HG03558 (cell line): ENCODE measurements at regions not wholly inside any gene's neighbourhood (a gene's known extent, or its start where the extent isn't known, plus 50 kb on each side); places are given as distances from the start of the nearest gene placed in this dataset.
A peak's percentile ranks its signal among the peaks of the same experiment; 100 is the strongest.

Source experiments
- ATAC-seq: cut with Tn5 transposase; IDR thresholded peaks from one replicate; pipeline ENCODE4 v1.9.1; 2021; ENCODE audit warnings: moderate number of reproducible peaks; ENCODE audit not compliant: unreplicated experiment; ENCODE audit errors: extremely low read depth

- ATAC-seq, result no peak
These were observed 901.6 kb downstream of the TUSC7 start for GRCh38 chr3:117611211-117611610.

DNA sequence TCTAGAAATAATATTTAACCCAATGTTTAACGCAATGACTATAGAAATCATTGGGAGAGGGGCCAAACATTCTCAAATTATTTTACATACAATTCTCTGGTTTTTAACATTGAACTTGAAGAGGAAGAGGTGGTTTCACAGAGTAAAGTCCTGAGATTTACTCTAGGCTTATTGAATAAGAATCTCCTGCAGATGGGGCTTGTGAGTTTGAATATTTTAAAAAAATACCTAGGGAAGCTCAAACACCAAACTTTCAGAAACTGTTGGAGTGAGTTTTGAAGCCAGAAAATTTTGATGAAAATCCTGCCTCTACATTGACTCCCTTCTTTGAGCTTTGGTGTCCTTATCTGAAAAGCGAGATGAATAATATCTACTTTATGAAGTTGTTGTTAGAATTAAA, 906.6 kb downstream of the TUSC7 start:
- ATAC-seq, result no peak

GRCh38 chr3:117617906-117618305, 908.3 kb downstream of the TUSC7 start:
- ATAC-seq, result no peak

GRCh38 chr3:117618462-117618861, 908.9 kb downstream of the TUSC7 start:
- ATAC-seq, result no peak

DNA sequence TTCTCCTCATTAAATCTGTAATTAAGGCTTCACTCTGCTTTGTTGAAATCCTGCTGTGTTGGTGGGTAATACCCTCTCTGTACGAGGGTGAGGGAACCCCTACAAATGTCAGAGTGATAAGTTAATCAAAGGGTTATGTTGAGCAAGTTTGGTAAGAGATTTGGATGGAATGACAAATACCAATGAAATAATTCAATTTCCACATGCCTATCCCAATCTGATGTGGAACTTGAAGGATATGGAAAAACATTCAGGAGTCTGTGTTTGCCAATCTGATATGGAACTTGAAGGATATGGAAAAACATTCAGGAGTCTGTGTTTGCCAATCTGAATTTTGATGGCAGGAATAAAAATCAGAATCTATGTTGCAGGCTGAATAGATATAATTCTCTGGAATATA, 910.2 kb downstream of the TUSC7 start:
- no peak for ATAC-seq

- ATAC-seq, result no peak
These were observed 912.7 kb downstream of the TUSC7 start for GRCh38 chr3:117622171-117622841.

DNA sequence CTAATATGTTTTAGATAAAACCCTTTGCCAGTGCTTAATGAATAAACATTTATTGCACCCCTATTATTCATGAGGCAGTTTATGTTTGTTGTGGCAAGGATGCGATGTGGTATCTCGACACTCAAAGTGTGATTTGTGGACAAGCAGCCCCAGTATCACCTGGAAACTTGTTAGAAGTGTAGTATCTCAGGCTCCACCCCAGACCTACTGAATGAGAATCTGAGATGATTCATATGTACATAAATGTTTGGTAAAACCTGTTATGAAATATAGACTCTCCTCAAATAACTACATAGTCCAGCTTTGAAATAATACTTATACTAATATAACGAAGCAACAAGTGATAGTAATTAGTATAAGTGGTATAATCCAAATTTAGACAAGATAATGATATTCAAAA, 914.8 kb downstream of the TUSC7 start:
- no peak for ATAC-seq

DNA sequence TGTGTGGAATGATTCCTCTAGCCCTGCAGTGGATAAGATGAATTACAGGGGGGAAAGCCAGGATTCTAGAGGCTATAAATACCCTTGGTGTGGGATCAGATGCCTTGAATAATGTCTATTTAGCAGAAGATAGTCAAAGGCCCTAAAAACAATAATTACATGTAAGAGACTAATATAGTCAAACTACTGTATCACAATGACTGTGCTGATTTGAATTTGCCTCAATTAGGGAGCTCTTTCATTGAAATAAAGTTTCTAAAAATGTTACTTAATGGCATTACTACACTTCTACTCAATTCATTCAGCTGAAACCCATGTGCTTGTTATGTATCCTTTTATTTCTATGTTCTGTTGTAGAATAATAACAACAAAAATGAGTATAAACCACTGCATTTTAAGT, 915.6 kb downstream of the TUSC7 start:
- no peak for ATAC-seq

DNA sequence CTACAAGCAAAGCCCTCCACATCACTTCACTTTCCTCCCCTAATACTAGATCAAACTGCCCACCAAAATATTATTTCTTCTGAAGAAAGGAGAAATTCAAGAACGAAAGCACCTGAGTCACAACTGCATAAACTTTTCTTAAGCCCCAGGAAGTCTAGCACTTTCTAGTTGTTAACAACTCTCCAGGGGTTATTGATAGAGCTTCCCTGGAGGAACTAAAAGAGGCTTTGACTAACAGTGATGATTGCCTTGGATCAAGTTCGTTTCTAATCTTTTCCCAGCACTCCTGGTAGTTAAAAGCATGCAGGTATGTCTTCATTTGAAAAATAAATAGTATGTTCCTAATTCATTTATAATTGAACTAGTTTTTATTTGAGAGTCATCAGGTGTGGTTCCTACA, 917.0 kb downstream of the TUSC7 start:
- no peak for ATAC-seq

DNA sequence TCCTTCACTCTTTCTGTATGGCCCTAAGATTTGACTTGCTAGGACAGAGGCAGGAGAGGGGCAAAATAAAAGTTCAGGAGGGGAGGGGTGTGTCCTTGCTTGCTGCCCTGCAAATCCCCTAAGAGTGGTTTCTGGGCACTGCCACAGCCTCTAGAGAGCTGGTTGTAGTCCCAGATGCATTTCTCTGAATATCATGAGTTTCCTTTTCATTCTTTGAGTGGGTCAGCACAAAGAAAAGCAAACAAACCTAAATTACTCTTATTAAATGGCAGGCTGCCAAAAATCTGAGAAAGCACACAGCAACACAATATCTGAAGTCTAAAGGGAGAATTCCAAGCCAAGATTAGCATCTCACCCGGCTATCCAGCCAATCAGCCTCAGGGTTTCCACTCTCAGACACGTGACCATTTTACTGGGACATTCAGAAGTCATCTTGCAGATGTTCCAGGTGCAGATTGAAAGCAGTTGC, 919.3 kb downstream of the TUSC7 start:
- ATAC-seq, result no peak

- ATAC-seq, result no peak
These were observed 919.9 kb downstream of the TUSC7 start for GRCh38 chr3:117629505-117629904.

DNA sequence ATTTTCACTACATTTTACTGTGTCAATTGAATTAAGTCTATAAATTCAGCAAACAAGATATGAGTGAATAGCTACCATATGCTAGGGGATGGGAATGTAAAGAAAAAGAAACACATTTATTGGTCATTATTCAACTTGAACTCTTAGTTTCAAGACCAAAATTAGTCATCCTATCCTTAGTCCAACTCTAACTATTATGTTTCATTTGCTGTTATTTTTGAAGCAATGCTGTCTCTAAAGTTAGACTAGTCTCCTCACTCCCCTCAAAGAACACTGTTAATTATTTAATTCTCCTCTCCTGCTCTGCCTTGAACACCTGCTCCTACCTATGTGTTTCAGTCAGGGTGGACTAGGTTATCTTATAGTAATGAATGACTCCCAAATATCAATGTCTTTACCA, 920.9 kb downstream of the TUSC7 start:
- ATAC-seq, result peak; percentile 77

GRCh38 chr3:117630885-117631284, 921.3 kb downstream of the TUSC7 start:
- ATAC-seq, result no peak

DNA sequence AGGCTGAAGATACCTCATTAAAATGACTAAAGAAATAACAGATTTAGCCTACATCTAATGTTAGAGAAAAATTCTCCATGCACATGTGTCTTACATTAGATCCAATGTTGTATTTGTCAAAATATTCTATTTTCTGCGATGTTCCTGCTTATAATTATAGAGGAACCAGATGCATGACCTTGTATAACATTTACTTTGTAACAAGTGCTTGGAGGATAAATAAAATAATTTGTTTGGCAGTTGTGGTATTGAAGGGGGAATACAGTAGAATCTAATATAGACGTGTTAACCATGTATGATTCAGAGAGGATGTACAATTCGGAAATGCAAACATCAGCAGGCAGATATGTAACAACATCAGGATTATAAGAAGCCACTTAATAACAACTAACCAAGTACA, 922.2 kb downstream of the TUSC7 start:
- no peak for ATAC-seq

GRCh38 chr3:117632191-117632590, 922.6 kb downstream of the TUSC7 start:
- no peak for ATAC-seq

DNA sequence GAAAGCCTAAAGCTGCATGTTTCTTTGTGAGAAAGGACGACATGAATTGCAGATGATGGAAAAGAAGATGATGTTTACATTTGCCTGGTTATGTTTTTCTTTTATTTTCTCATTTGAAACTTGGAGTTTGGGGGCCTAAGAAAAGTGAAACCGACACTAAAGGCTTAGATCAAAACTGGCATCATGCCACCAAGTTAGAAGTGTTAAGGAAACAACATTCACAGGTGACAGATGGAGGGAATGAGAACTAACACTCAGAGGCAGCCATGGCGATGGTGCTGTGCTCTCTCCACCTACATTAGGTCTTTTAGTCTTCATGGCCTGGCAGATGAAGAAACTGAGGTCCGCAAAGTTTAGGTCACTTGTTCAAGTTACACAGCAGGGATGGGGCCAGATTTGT, 923.6 kb downstream of the TUSC7 start:
- ATAC-seq, result no peak

DNA sequence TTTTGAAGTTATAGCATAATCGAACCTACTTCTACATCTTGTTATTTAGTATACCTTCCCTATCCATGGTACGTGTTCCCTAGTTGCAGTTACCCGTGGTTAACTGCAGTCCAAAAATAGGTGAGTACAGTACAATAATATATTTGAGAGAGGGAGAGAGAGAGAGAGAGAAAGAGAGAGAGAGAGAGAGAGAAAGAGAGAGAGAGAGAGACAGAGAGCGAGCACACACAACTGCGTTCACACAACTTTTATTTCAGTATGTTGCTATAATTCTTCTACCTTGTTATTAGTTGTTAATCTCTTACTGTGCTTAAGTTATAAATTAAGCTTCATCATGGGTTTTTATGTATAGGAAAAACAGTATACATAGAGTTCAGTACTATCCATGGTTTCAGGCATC, 928.1 kb downstream of the TUSC7 start:
- no peak for ATAC-seq

DNA sequence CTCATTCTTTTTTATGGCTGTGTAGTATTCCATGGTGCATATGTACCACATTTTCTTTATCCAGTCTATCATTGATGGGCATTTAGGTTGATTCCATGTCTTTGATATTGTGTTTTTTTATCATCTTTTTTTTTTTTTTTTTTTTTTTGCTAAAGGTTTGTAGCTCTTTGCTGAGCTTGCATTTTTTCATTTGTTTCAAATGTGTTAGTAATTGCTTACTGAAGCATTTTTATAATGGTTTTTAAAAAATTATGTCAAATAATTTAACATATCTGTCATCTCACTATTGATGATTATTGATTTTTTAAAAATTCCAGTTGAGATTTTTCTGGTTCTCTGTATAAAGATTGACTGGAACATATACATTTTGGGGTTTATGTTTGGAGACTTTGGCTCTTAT, 934.6 kb downstream of the TUSC7 start:
- no peak for ATAC-seq

- no peak for ATAC-seq
These were observed 936.1 kb downstream of the TUSC7 start for GRCh38 chr3:117645561-117646242.

DNA sequence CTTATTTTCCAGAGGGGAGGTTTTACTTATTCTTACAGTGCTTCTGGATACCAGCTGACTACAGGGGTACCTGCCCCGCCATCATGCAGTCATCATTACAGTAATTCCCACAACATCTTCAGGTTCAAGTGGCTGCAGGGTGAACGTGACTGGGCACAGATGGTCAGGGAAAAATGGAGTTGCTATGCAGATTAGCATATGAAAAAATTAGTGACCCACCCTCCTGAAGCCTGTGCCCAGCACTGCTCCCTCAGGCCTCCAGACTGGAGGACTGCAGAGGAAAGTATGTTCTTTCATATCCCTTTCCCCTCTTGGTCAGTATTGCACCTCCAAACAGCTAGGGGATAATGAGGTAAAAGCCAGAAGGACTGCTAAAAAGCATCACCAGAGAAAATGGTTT, 937.9 kb downstream of the TUSC7 start:
- ATAC-seq, result no peak

DNA sequence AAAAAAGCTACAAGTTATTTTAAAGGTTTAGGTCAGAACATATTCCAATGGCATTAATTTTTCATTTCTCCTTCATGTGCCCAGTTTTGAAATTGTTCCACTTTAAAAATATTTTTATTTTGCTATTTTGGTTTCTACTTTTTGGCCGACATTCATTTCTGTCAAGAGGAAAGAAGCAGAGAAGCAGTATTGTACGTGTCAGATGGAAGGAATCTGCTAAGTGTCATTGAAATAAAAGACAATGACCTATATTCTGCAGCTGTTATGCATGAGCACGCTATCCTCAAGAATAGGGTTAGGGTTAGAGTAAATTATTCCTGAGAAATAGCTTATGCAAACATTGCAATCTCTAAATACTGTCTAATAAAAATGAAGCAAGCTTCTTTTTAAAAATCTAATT, 941.7 kb downstream of the TUSC7 start:
- ATAC-seq, result no peak

GRCh38 chr3:117656391-117656790, 946.8 kb downstream of the TUSC7 start:
- ATAC-seq, result no peak
